Gastrocnemius medialis (tissue), 4 donors: ENCODE measurements at regions not wholly inside any gene's neighbourhood (a gene's known extent, or its start where the extent isn't known, plus 50 kb on each side); places are given as distances from the start of the nearest gene placed in this dataset.

Source experiments
- CTCF ChIP-seq, 5 experiments: fragments of 450-650 bp in 3 of 5; fragments of 200-600 bp in 2 of 5; sonication (generic) in 2 of 5; IDR thresholded peaks in 4 of 5; conservative IDR thresholded peaks in 1 of 5; 1 replicate in 4 of 5; 2 replicates in 1 of 5; pipeline ENCODE4 v1.5.1; 2016 to 2019; ENCODE audit warnings: antibody characterized with exemption in 5 of 5, mild to moderate bottlenecking in 3 of 5, moderate library complexity in 3 of 5
- POLR2A ChIP-seq, 2 donors: fragments of 450-650 bp; IDR thresholded peaks; one replicate each; pipeline ENCODE4 v1.6.1; 2017; ENCODE audit warnings: antibody characterized with exemption in 2 of 2, mild to moderate bottlenecking in 2 of 2, moderate library complexity in 2 of 2

GRCh38 chr5:145502906-145503305 is 332.2 kb downstream of the PRELID2 start:
- TF ChIP-seq CTCF (IDR thresholded peaks at IDR 0.05 in 4 of 5, conservative IDR thresholded peaks at IDR 0.05 in 1 of 5) (no peak), POLR2A (IDR thresholded peaks at IDR 0.05) (no peak)
